ENCODE measurements at regions not wholly inside any gene's neighbourhood (a gene's known extent, or its start where the extent isn't known, plus 50 kb on each side); places are given as distances from the start of the nearest gene placed in this dataset.

DNA sequence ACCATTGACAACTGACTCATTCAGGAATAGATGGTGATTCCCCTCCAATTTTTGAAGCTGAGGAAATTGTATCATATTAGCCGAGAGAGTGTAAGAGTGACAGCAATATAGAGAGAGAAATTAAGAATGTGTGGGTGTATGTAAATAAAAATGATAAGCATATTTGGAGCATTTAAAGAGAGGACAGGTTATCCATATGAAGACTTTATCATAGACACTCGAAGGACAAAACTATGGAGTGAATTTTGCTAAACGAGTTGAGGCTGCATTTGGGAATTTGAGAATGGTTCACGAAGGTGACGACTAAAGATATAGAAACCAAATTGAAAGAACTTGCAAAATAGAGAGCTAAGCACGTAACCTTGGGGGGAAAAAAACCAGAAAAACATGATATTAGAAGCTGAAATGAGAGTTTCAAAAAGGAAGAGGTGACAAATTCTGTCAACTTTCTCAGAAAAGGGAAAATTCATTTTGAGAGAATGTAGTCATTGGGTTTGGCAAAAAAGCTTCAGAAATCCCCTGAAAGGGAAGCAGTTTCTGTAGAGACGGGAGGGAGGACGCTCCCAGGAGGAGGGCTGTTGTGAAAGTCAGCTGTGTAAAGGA lies 129.7 kb downstream of the KCNJ2 start:
- TF ChIP-seq, protein P1, sequence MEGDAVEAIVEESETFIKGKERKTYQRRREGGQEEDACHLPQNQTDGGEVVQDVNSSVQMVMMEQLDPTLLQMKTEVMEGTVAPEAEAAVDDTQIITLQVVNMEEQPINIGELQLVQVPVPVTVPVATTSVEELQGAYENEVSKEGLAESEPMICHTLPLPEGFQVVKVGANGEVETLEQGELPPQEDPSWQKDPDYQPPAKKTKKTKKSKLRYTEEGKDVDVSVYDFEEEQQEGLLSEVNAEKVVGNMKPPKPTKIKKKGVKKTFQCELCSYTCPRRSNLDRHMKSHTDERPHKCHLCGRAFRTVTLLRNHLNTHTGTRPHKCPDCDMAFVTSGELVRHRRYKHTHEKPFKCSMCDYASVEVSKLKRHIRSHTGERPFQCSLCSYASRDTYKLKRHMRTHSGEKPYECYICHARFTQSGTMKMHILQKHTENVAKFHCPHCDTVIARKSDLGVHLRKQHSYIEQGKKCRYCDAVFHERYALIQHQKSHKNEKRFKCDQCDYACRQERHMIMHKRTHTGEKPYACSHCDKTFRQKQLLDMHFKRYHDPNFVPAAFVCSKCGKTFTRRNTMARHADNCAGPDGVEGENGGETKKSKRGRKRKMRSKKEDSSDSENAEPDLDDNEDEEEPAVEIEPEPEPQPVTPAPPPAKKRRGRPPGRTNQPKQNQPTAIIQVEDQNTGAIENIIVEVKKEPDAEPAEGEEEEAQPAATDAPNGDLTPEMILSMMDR (IDR thresholded peaks at IDR 0.05; ENCODE audit: insufficient read depth, low read length): no peak
- TF ChIP-seq SPI1 (IDR thresholded peaks at IDR 0.05; ENCODE audit: borderline replicate concordance, low read depth) (no peak), POLR2AphosphoS5 (IDR thresholded peaks at IDR 0.05; ENCODE audit: low read depth) (no peak)
- TF ChIP-seq, protein P2, sequence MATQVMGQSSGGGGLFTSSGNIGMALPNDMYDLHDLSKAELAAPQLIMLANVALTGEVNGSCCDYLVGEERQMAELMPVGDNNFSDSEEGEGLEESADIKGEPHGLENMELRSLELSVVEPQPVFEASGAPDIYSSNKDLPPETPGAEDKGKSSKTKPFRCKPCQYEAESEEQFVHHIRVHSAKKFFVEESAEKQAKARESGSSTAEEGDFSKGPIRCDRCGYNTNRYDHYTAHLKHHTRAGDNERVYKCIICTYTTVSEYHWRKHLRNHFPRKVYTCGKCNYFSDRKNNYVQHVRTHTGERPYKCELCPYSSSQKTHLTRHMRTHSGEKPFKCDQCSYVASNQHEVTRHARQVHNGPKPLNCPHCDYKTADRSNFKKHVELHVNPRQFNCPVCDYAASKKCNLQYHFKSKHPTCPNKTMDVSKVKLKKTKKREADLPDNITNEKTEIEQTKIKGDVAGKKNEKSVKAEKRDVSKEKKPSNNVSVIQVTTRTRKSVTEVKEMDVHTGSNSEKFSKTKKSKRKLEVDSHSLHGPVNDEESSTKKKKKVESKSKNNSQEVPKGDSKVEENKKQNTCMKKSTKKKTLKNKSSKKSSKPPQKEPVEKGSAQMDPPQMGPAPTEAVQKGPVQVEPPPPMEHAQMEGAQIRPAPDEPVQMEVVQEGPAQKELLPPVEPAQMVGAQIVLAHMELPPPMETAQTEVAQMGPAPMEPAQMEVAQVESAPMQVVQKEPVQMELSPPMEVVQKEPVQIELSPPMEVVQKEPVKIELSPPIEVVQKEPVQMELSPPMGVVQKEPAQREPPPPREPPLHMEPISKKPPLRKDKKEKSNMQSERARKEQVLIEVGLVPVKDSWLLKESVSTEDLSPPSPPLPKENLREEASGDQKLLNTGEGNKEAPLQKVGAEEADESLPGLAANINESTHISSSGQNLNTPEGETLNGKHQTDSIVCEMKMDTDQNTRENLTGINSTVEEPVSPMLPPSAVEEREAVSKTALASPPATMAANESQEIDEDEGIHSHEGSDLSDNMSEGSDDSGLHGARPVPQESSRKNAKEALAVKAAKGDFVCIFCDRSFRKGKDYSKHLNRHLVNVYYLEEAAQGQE (IDR thresholded peaks at IDR 0.05; ENCODE audit: insufficient replicate concordance, low read depth): no peak

Measured in HL-60 (cell line).